HG03066 (cell line): ENCODE measurements at regions not wholly inside any gene's neighbourhood (a gene's known extent, or its start where the extent isn't known, plus 50 kb on each side); places are given as distances from the start of the nearest gene placed in this dataset.
"Not testable (repeated sequence)": the region's sequence is repeated elsewhere in the genome, so short reads cannot be mapped to it uniquely, and the experiment has no call there.

ENCODE experiments used
- ATAC-seq: cut with Tn5 transposase; IDR thresholded peaks from one replicate; pipeline ENCODE4 v1.9.1; 2021; ENCODE audit warnings: low read depth; ENCODE audit not compliant: unreplicated experiment

- no peak for ATAC-seq
Observed at GRCh38 chr4:58111818-58112217, 1001.6 kb upstream of the IGFBP7 start.

GRCh38 chr4:58093352-58093751 lies 983.2 kb upstream of the IGFBP7 start:
- ATAC-seq: no peak

- no peak for ATAC-seq
Observed at GRCh38 chr4:58090539-58090938, 980.4 kb upstream of the IGFBP7 start.

- ATAC-seq: no peak
Observed at GRCh38 chr4:58081356-58081755, 971.2 kb upstream of the IGFBP7 start.

GRCh38 chr4:58075724-58076123 lies 965.5 kb upstream of the IGFBP7 start:
- no peak for ATAC-seq

GRCh38 chr4:58074382-58074781 lies 964.2 kb upstream of the IGFBP7 start:
- ATAC-seq: no peak

- ATAC-seq: no peak
Observed at GRCh38 chr4:58070726-58071125, 960.5 kb upstream of the IGFBP7 start.

- ATAC-seq: no peak
Observed at GRCh38 chr4:58064653-58065052, 954.5 kb upstream of the IGFBP7 start.

GRCh38 chr4:58063404-58064160 lies 953.4 kb upstream of the IGFBP7 start:
- ATAC-seq: no peak

- no peak for ATAC-seq
Observed at GRCh38 chr4:58061967-58062366, 951.8 kb upstream of the IGFBP7 start.

GRCh38 chr4:58050439-58050838 lies 940.3 kb upstream of the IGFBP7 start:
- no peak for ATAC-seq

GRCh38 chr4:58048491-58048890 lies 938.3 kb upstream of the IGFBP7 start:
- no peak for ATAC-seq

GRCh38 chr4:58042176-58042575 lies 932.0 kb upstream of the IGFBP7 start:
- no peak for ATAC-seq

- ATAC-seq: no peak
Observed at GRCh38 chr4:57993944-57994343, 883.8 kb upstream of the IGFBP7 start.

- ATAC-seq: no peak
Observed at GRCh38 chr4:57989430-57989829, 879.2 kb upstream of the IGFBP7 start.

- no peak for ATAC-seq
Observed at GRCh38 chr4:57985161-57985560, 875.0 kb upstream of the IGFBP7 start.

GRCh38 chr4:57981123-57981522 lies 870.9 kb upstream of the IGFBP7 start:
- ATAC-seq: no peak

- no peak for ATAC-seq
Observed at GRCh38 chr4:57974821-57975220, 864.6 kb upstream of the IGFBP7 start.

GRCh38 chr4:57973819-57974218 lies 863.6 kb upstream of the IGFBP7 start:
- no peak for ATAC-seq

- ATAC-seq: no peak
Observed at GRCh38 chr4:57971261-57971660, 861.1 kb upstream of the IGFBP7 start.

GRCh38 chr4:57966987-57967760 lies 857.0 kb upstream of the IGFBP7 start:
- no peak for ATAC-seq

- not testable (repeated sequence) for ATAC-seq
Observed at GRCh38 chr4:57965431-57965830, 855.2 kb upstream of the IGFBP7 start.
